Endothelial cell of umbilical vein (primary cell): ENCODE measurements at regions not wholly inside any gene's neighbourhood (a gene's known extent, or its start where the extent isn't known, plus 50 kb on each side); places are given as distances from the start of the nearest gene placed in this dataset.

Experiments
- BruUV-seq: library from RNA; stranded (reverse); fragments of 400-500 nt; replicated peaks from 2 replicates; lab custom pipeline; 2021; lab: Mats Ljungman, UMichigan
- CTCF ChIA-PET: fragments of 300-600, 350-600 bp; sonication (Branson Sonifier 250); formaldehyde crosslinking; loops from one replicate; lab custom pipeline; 2021; ENCODE audit warnings: antibody characterized with exemption, inconsistent platforms; lab: Charles Lee
- POLR2A ChIA-PET: fragments of 300-600, 350-600 bp; sonication (Branson Sonifier 250); formaldehyde crosslinking; loops from one replicate; lab custom pipeline; 2021; ENCODE audit warnings: antibody characterized with exemption, inconsistent platforms; lab: Charles Lee
- DNase-seq: peaks from one replicate; pipeline ENCODE4 v3.0.0-alpha.2; 2011; ENCODE audit warnings: low read depth, low spot score
- FAIRE-seq: peaks from 2 replicates; lab custom pipeline; 2011; peaks lifted over from hg19 to GRCh38; lab: Jason Lieb, UNC
- H2AFZ ChIP-seq: 2 replicates; pipeline ENCODE4 v1.6.0; 2012; ENCODE audit warnings: low read depth, low read length, control low read depth, inconsistent platforms
- H3K27ac ChIP-seq: 2 replicates; pipeline ENCODE4 v1.5.1; 2011; ENCODE audit warnings: low read depth, mild to moderate bottlenecking, control low read depth, low read length, moderate library complexity; ENCODE audit not compliant: insufficient read depth
- H3K27me3 ChIP-seq, 2 experiments: 2 replicates each; pipeline versions ENCODE4 v1.6.0 to v1.6.1; 2011; ENCODE audit warnings: low read length in 2 of 2, mixed read lengths in 1 of 2; ENCODE audit not compliant: control insufficient read depth in 2 of 2, insufficient read depth in 2 of 2
- H3K36me3 ChIP-seq, 2 experiments: 2 replicates in 1 of 2; 3 replicates in 1 of 2; pipeline ENCODE4 v1.5.1; 2011; ENCODE audit warnings: low read length in 2 of 2, mild to moderate bottlenecking in 1 of 2, moderate library complexity in 1 of 2; ENCODE audit not compliant: control insufficient read depth in 2 of 2, insufficient read depth in 2 of 2; ENCODE audit errors: extremely low read depth in 1 of 2
- H3K4me1 ChIP-seq: 3 replicates; pipeline ENCODE4 v1.5.1; 2011; ENCODE audit warnings: mild to moderate bottlenecking, low read length; ENCODE audit not compliant: control insufficient read depth, insufficient read depth; ENCODE audit errors: extremely low read depth
- H3K4me2 ChIP-seq: 2 replicates; pipeline ENCODE4 v1.6.1; 2011; ENCODE audit warnings: low read length, control low read depth, mixed read lengths; ENCODE audit not compliant: insufficient read depth
- H3K4me3 ChIP-seq, 3 experiments: fragments of 200-600 bp in 1 of 3; sonication (generic), shearing (Covaris generic) in 1 of 3; replicated peaks in 1 of 3; 2 replicates each; pipeline ENCODE4 v1.5.1; 2011 to 2016; ENCODE audit warnings: control low read depth in 3 of 3, low read length in 3 of 3, mild to moderate bottlenecking in 2 of 3, inconsistent platforms in 1 of 3, low read depth in 1 of 3, moderate library complexity in 1 of 3; ENCODE audit not compliant: insufficient read depth in 1 of 3
- H3K79me2 ChIP-seq: 2 replicates; pipeline ENCODE4 v1.6.0; 2012; ENCODE audit warnings: low read length, inconsistent platforms; ENCODE audit not compliant: control insufficient read depth, insufficient read depth
- H3K9ac ChIP-seq: replicated peaks from 2 replicates; pipeline ENCODE3; 2011; ENCODE audit warnings: low read length, control low read depth; ENCODE audit not compliant: insufficient read depth; ENCODE audit errors: extremely low read depth
- H3K9me1 ChIP-seq: replicated peaks from 3 replicates; pipeline ENCODE4 v1.6.0; 2011; ENCODE audit warnings: mild to moderate bottlenecking, low read length; ENCODE audit not compliant: control insufficient read depth, insufficient read depth; ENCODE audit errors: extremely low read depth
- H3K9me3 ChIP-seq: replicated peaks from 2 replicates; pipeline ENCODE4 v1.5.1; 2012; ENCODE audit warnings: low read length, inconsistent platforms; ENCODE audit not compliant: control insufficient read depth, insufficient read depth
- H4K20me1 ChIP-seq: replicated peaks from 2 replicates; pipeline ENCODE3; 2011; ENCODE audit warnings: mild to moderate bottlenecking, low read length; ENCODE audit not compliant: control insufficient read depth, insufficient read depth; ENCODE audit errors: extremely low read depth
- CTCF ChIP-seq, 2 donors: IDR thresholded peaks; 1 replicate in 1 of 2; 2 replicates in 1 of 2; pipeline ENCODE4 v1.5.1; 2011; ENCODE audit warnings: low read length in 2 of 2, mild to moderate bottlenecking in 2 of 2, moderate library complexity in 2 of 2, control low read depth in 1 of 2, inconsistent platforms in 1 of 2, low read depth in 1 of 2; ENCODE audit not compliant: insufficient read depth in 1 of 2; ENCODE audit errors: extremely low read depth in 1 of 2
- EZH2 ChIP-seq: IDR thresholded peaks from 2 replicates; pipeline ENCODE4 v1.6.1; 2012; ENCODE audit warnings: borderline replicate concordance, low read depth, mild to moderate bottlenecking, moderate library complexity, low read length, inconsistent platforms; ENCODE audit not compliant: severe bottlenecking
- FOS ChIP-seq: IDR thresholded peaks from 2 replicates; pipeline ENCODE4 v1.6.1; 2011; ENCODE audit warnings: mild to moderate bottlenecking, low read length, moderate library complexity, borderline replicate concordance; ENCODE audit not compliant: insufficient read depth
- GATA2 ChIP-seq: IDR thresholded peaks from 2 replicates; pipeline ENCODE4 v1.7.0; 2011; ENCODE audit warnings: low read depth, mild to moderate bottlenecking, moderate library complexity, mixed read lengths, low read length; ENCODE audit not compliant: insufficient read length, insufficient read depth
- JUN ChIP-seq: IDR thresholded peaks from 2 replicates; pipeline ENCODE4 v1.6.1; 2011; ENCODE audit warnings: borderline replicate concordance, low read depth; ENCODE audit not compliant: insufficient read length, insufficient read depth
- MAX ChIP-seq: IDR thresholded peaks from 2 replicates; pipeline ENCODE4 v1.6.1; 2011; ENCODE audit not compliant: insufficient read depth, insufficient read length
- MYC ChIP-seq: IDR thresholded peaks from one replicate; pipeline ENCODE4 v1.6.1; 2011; ENCODE audit warnings: mild to moderate bottlenecking, low read depth, low read length
- POLR2A ChIP-seq: IDR thresholded peaks from 2 replicates; pipeline ENCODE4 v1.6.1; 2012; ENCODE audit warnings: low read depth, mild to moderate bottlenecking, control low read depth, low read length
- POLR2AphosphoS5 ChIP-seq: IDR thresholded peaks from 2 replicates; pipeline ENCODE4 v1.6.1; 2012; ENCODE audit warnings: low read depth, mild to moderate bottlenecking, control low read depth, low read length, moderate library complexity; ENCODE audit not compliant: insufficient read depth
- dilution Hi-C: fragments of 300-500 bp; cut with MboI; formaldehyde crosslinking; loops from one replicate; pipeline ENCODE4 v1.15.0; 2019; ENCODE audit warnings: low sequenced_read_pairs; ENCODE audit not compliant: extremely low pct_ligation_motif_present
- intact Hi-C: fragments of 100-400 bp; cut with micrococcal nuclease; formaldehyde crosslinking; loops from one replicate; pipeline ENCODE4 v1.10.0; 2022

DNA sequence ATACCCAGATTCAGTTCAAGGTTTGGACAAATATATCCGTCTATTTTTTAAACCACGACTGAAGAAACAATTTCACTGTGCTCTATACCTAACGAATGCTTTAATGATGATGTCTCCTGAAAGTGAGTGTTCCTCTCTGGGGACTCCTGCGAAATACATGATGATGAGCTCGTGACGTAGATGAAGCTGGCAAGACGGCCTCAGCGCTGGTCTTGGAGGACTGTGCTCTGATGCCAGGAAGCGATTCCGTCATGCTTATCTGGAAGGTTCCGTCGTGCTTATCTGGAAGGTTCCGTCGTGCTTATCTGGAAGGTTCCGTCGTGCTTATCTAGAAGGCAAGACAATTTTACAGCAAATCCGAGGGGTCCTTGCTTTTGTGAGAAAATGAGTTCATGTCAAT is 250.8 kb upstream of the IRX2 start:
- BruUV-seq = no TSS peak
- intact Hi-C loops = no loop called here

More for the DNA sequence above, 250.8 kb upstream of the IRX2 start:
- Histone ChIP-seq H3K4me3 (no peak overlapping the region), H4K20me1 (no peaks in the 10 kb centered on the region), H3K9ac (no peak overlapping the region), H3K4me2 (no peak overlapping the region), H3K4me1 (no peaks in the 10 kb centered on the region), H3K27me3 (no peaks in the 10 kb centered on the region), H3K36me3 (no peaks in the 10 kb centered on the region), H3K79me2 (no peaks in the 10 kb centered on the region), H3K9me3 (peaks cover 2% of the 10 kb centered on the region), H3K9me1 (no peaks in the 10 kb centered on the region), H3K27ac (no peak overlapping the region), H2AFZ (no peak overlapping the region)
- dilution Hi-C loops = no loop called here
- ChIA-PET CTCF (no interaction called here), POLR2A (no interaction called here)
- TF ChIP-seq CTCF (IDR thresholded peaks at IDR 0.05; ENCODE audit: extremely low read depth in 1 of 2, insufficient read depth in 1 of 2, low read depth in 1 of 2, low read length in 2 of 2) = no peak
- no peak for TF ChIP-seq GATA2
- TF ChIP-seq FOS = no peak
- TF ChIP-seq POLR2A = no peak
- no peak for TF ChIP-seq EZH2
- TF ChIP-seq POLR2AphosphoS5 = no peak
- TF ChIP-seq MYC = no peak
- TF ChIP-seq MAX = no peak
- no peak for TF ChIP-seq JUN
- no peak for DNase-seq
- no peak for FAIRE-seq
